ENCODE measurements at regions not wholly inside any gene's neighbourhood (a gene's known extent, or its start where the extent isn't known, plus 50 kb on each side); places are given as distances from the start of the nearest gene placed in this dataset.

GRCh38 chr15:93646193-93646592 is 557.2 kb upstream of the RGMA start:
- no peak overlapping the region for H3K27ac ChIP-seq
- no peaks in the 10 kb centered on the region for H3K27me3 ChIP-seq (replicated peaks in 1 of 7)
- intact Hi-C loops (cut with DNase I; ENCODE audit: low total_unique reads), result no loop called here
- H3K4me1 ChIP-seq, result no peaks in the 10 kb centered on the region
- no peak overlapping the region for H3K4me3 ChIP-seq
- WGBS, 5 donors, result 33 to 62% (median 51%) methylated on average over 2 of the region's 2 CpGs
- H3K36me3 ChIP-seq, result no peaks in the 10 kb centered on the region
- H3K9me3 ChIP-seq, result no peaks in the 10 kb centered on the region
- DNase-seq, result no peak
- TF ChIP-seq POLR2A (IDR thresholded peaks at IDR 0.05), result no peak
- TF ChIP-seq POLR2AphosphoS5 (IDR thresholded peaks at IDR 0.05), result no peak
- TF ChIP-seq CTCF (IDR thresholded peaks at IDR 0.05 in 8 of 11, conservative IDR thresholded peaks at IDR 0.05 in 3 of 11), result no peak

- H3K36me3 ChIP-seq, result no peaks in the 10 kb centered on the region
- H3K4me3 ChIP-seq, result no peak overlapping the region
- no peaks in the 10 kb centered on the region for H3K4me1 ChIP-seq
- peaks cover 0 to under 1% (median 0%) of the 10 kb centered on the region in 7 donors for H3K27me3 ChIP-seq (replicated peaks in 1 of 7)
- no peak for DNase-seq
- H3K27ac ChIP-seq, result no peak overlapping the region
- TF ChIP-seq POLR2A (IDR thresholded peaks at IDR 0.05) (no peak), POLR2AphosphoS5 (IDR thresholded peaks at IDR 0.05) (no peak), CTCF (IDR thresholded peaks at IDR 0.05 in 8 of 11, conservative IDR thresholded peaks at IDR 0.05 in 3 of 11) (no peak)
- intact Hi-C loops (cut with DNase I; ENCODE audit: low total_unique reads), result no loop called here
- H3K9me3 ChIP-seq, result no peaks in the 10 kb centered on the region
- WGBS, 5 donors, result 87 to 92% (median 90%) methylated on average over 6 of the region's 6 CpGs
Measured at GRCh38 chr15:93645594-93645993, 556.6 kb upstream of the RGMA start.

GRCh38 chr15:93644595-93644994 is 555.6 kb upstream of the RGMA start:
- Histone ChIP-seq H3K36me3 (no peaks in the 10 kb centered on the region), H3K4me1 (no peaks in the 10 kb centered on the region), H3K4me3 (no peak overlapping the region), H3K27me3 (replicated peaks in 1 of 7) (peaks cover 0 to 10% (median 0%) of the 10 kb centered on the region in 7 donors), H3K27ac (no peak overlapping the region), H3K9me3 (no peaks in the 10 kb centered on the region)
- intact Hi-C loops (cut with DNase I; ENCODE audit: low total_unique reads), result no loop called here
- DNase-seq, result no peak
- TF ChIP-seq CTCF (IDR thresholded peaks at IDR 0.05 in 8 of 11, conservative IDR thresholded peaks at IDR 0.05 in 3 of 11), result no peak
- no peak for TF ChIP-seq POLR2A (IDR thresholded peaks at IDR 0.05)
- TF ChIP-seq POLR2AphosphoS5 (IDR thresholded peaks at IDR 0.05), result no peak

DNA sequence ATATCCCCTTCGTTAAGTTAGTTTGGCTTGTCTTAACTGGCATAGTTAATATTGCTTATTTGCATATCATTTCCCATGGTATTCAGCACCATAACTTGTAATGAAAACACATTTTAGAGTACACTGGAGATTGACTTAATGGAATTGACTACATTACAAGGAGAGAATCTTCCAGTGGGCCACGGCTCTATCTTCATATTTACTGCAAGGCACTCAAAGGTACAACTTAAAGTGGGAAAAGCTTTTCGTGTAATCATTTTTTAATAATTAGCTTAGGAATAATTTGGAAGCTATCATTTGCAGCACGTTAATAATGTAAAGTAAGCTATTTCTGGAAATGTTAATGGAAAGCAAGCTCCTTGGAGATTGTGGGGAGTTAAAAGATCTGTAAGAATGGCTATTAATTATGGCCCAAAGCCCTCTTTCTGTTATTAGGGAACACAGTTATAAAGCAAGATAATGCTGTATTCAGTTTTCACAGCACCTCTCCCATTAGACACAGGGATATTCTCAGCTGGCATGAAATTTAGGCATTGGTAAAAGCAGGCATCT is 551.5 kb upstream of the RGMA start:
- Histone ChIP-seq H3K9me3 (no peaks in the 10 kb centered on the region), H3K27ac (no peak overlapping the region), H3K4me3 (no peak overlapping the region), H3K4me1 (no peaks in the 10 kb centered on the region), H3K36me3 (no peaks in the 10 kb centered on the region), H3K27me3 (replicated peaks in 1 of 7) (peaks cover 0 to 16% (median 0%) of the 10 kb centered on the region in 7 donors)
- no peak for TF ChIP-seq POLR2AphosphoS5 (IDR thresholded peaks at IDR 0.05)
- no peak for TF ChIP-seq POLR2A (IDR thresholded peaks at IDR 0.05)
- no peak for TF ChIP-seq CTCF (IDR thresholded peaks at IDR 0.05 in 8 of 11, conservative IDR thresholded peaks at IDR 0.05 in 3 of 11)
- no peak for DNase-seq
- intact Hi-C loops (cut with DNase I; ENCODE audit: low total_unique reads), result no loop called here
- 75 to 86% (median 78%) methylated on average over 4 of the region's 4 CpGs for WGBS, 5 donors

Measured in spleen (tissue), 11 donors.